ENCODE measurements at regions not wholly inside any gene's neighbourhood (a gene's known extent, or its start where the extent isn't known, plus 50 kb on each side); places are given as distances from the start of the nearest gene placed in this dataset.

DNA sequence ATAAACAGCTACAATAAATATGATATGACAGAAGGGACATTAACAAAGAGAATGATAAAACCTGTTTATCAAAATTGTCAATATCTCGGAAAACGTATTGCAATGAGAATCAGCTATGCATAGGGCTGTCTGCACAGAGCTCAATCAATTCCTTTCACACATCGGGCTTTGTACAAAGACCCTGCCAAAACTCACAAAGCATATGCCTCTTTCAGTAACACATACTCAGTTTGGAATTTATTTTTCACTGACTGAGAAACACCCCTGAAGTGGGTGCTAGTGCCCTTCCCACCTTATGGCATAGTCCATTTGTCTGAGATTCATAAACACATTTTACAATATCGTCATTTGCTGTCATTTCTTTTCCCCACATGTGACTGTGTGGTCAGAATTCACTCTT is 815.8 kb upstream of the FAM98A start:
- 76% methylated on average over 4 of the region's 4 CpGs for WGBS
- intact Hi-C loops (cut with DNase I), result no loop called here

GRCh38 chr2:34408100-34408499 is 809.0 kb upstream of the FAM98A start:
- no peaks in the 10 kb centered on the region for H3K27me3 ChIP-seq (ENCODE audit: control insufficient read depth, insufficient read depth)
- no peak for ATAC-seq
- intact Hi-C loops (cut with DNase I), result no loop called here
- 49% methylated on average over 4 of the region's 4 CpGs for WGBS
- H3K4me1 ChIP-seq (ENCODE audit: control insufficient read depth, insufficient read depth, low read length), result no peaks in the 10 kb centered on the region
- DNase-seq, result no peak
- no peaks in the 10 kb centered on the region for H3K9me3 ChIP-seq (ENCODE audit: control insufficient read depth, low read length)
- no peak overlapping the region for H3K4me3 ChIP-seq (ENCODE audit: low read length)
- H3K27ac ChIP-seq (ENCODE audit: low read length), result no peak overlapping the region

More for the DNA sequence above, 815.8 kb upstream of the FAM98A start:
- ATAC-seq, result no peak
- H3K4me3 ChIP-seq (ENCODE audit: low read length), result no peak overlapping the region
- no peak overlapping the region for H3K27ac ChIP-seq (ENCODE audit: low read length)
- no peak for DNase-seq
- H3K9me3 ChIP-seq (ENCODE audit: control insufficient read depth, low read length), result no peaks in the 10 kb centered on the region
- no peaks in the 10 kb centered on the region for H3K27me3 ChIP-seq (ENCODE audit: control insufficient read depth, insufficient read depth)
- H3K4me1 ChIP-seq (ENCODE audit: control insufficient read depth, insufficient read depth, low read length), result no peaks in the 10 kb centered on the region

DNA sequence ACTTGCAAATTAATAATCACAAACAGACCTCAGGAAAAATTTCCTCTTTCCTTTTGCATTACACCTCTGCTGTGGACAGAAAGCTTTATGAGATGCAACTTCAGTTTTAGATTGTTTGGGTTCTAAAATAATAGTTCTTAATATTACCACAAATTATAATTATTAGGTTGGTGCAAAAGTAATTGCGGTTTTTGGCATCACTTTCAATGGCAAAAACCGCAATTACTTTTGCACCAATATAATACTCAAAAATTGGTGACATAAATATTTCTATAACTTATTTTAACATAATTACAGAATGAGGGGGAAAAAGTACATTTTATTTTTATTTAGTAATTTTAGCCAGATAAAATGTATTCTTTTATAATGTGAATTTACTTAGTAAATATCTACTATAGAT is 804.4 kb upstream of the FAM98A start:
- no peaks in the 10 kb centered on the region for H3K9me3 ChIP-seq (ENCODE audit: control insufficient read depth, low read length)
- intact Hi-C loops (cut with DNase I), result no loop called here
- H3K4me1 ChIP-seq (ENCODE audit: control insufficient read depth, insufficient read depth, low read length), result no peaks in the 10 kb centered on the region
- ATAC-seq (no peak), DNase-seq (no peak)
- H3K4me3 ChIP-seq (ENCODE audit: low read length), result no peak overlapping the region
- WGBS, result 91% methylated on average over 2 of the region's 2 CpGs
- H3K27ac ChIP-seq (ENCODE audit: low read length), result no peak overlapping the region
- peaks cover 3% of the 10 kb centered on the region for H3K27me3 ChIP-seq (ENCODE audit: control insufficient read depth, insufficient read depth)

DNA sequence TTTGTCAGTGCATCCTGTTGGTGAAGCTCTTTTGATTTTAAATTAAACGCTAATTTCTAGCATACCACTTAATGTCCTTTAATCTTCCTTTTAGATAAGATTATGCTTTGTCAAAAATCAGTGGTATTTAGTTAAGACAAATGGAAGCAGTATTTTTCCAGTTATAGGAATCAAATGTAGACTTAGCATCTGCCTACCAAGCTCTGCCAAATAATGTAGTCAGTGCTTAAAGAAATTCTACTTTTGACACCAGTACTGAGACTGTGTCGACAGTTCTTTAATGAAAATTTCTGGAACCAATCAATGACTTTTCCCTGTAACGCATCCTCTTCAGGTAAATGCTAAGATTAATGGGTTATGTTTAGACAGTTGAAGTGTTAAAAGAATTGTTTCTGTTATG is 803.3 kb upstream of the FAM98A start:
- H3K27ac ChIP-seq (ENCODE audit: low read length), result no peak overlapping the region
- intact Hi-C loops (cut with DNase I), result no loop called here
- ATAC-seq (no peak), DNase-seq (no peak)
- H3K9me3 ChIP-seq (ENCODE audit: control insufficient read depth, low read length), result no peaks in the 10 kb centered on the region
- H3K4me1 ChIP-seq (ENCODE audit: control insufficient read depth, insufficient read depth, low read length), result no peaks in the 10 kb centered on the region
- H3K27me3 ChIP-seq (ENCODE audit: control insufficient read depth, insufficient read depth), result peaks cover 3% of the 10 kb centered on the region
- 82% methylated on average over 3 of the region's 3 CpGs for WGBS
- H3K4me3 ChIP-seq (ENCODE audit: low read length), result no peak overlapping the region

DNA sequence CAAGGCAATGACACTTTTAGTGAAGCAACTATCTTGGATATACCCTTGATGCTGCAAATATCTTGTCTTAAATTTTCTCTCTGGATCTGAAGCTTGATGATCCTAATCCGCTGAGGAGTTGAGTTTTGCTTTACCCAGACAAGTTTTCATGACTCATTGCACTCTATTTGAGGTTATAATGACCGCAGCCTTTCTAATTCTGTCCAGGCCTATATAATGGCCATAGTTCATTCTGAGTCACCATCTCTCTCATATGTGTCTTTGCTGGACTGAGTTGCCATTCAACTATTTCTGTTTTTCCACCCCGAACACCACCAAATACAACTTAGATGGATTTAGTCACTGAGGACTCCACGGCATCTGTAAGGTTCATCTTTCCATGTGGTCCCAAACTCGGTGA is 802.1 kb upstream of the FAM98A start:
- H3K27me3 ChIP-seq (ENCODE audit: control insufficient read depth, insufficient read depth), result peaks cover 3% of the 10 kb centered on the region
- ATAC-seq (no peak), DNase-seq (no peak)
- intact Hi-C loops (cut with DNase I), result no loop called here
- WGBS, result 90% methylated on average over 5 of the region's 5 CpGs
- no peaks in the 10 kb centered on the region for H3K4me1 ChIP-seq (ENCODE audit: control insufficient read depth, insufficient read depth, low read length)
- no peaks in the 10 kb centered on the region for H3K9me3 ChIP-seq (ENCODE audit: control insufficient read depth, low read length)
- H3K4me3 ChIP-seq (ENCODE audit: low read length), result no peak overlapping the region
- no peak overlapping the region for H3K27ac ChIP-seq (ENCODE audit: low read length)

DNA sequence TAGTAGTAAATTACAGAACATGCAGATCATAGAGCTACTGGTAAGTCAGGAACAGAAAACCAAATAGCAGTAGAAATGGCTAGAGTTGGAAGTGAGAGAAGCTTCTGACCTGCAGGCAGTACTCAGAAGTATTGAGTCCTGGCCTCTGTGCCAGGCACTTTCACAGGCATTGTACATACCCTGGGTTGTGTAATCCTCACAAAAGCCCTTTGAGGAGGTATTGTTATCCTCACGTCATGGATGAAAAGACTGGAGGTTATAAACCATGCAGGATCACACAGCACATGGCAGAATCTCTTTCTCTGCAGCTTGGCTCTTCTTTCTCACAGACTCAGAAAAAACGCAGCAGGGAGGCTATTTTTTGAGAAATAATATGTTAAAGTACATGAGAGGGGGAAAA is 789.3 kb upstream of the FAM98A start:
- no peaks in the 10 kb centered on the region for H3K9me3 ChIP-seq (ENCODE audit: control insufficient read depth, low read length)
- H3K27ac ChIP-seq (ENCODE audit: low read length), result no peak overlapping the region
- no peak overlapping the region for H3K4me3 ChIP-seq (ENCODE audit: low read length)
- intact Hi-C loops (cut with DNase I), result no loop called here
- no peaks in the 10 kb centered on the region for H3K27me3 ChIP-seq (ENCODE audit: control insufficient read depth, insufficient read depth)
- no peak for DNase-seq
- 65% methylated on average over 2 of the region's 2 CpGs for WGBS
- no peaks in the 10 kb centered on the region for H3K4me1 ChIP-seq (ENCODE audit: control insufficient read depth, insufficient read depth, low read length)
- ATAC-seq, result no peak

GRCh38 chr2:34387536-34387935 is 788.4 kb upstream of the FAM98A start:
- H3K27ac ChIP-seq (ENCODE audit: low read length), result no peak overlapping the region
- DNase-seq (no peak), ATAC-seq (no peak)
- H3K27me3 ChIP-seq (ENCODE audit: control insufficient read depth, insufficient read depth), result no peaks in the 10 kb centered on the region
- WGBS, result 59% methylated on average over 3 of the region's 3 CpGs
- intact Hi-C loops (cut with DNase I), result no loop called here
- H3K4me3 ChIP-seq (ENCODE audit: low read length), result no peak overlapping the region
- H3K9me3 ChIP-seq (ENCODE audit: control insufficient read depth, low read length), result no peaks in the 10 kb centered on the region
- H3K4me1 ChIP-seq (ENCODE audit: control insufficient read depth, insufficient read depth, low read length), result no peaks in the 10 kb centered on the region

DNA sequence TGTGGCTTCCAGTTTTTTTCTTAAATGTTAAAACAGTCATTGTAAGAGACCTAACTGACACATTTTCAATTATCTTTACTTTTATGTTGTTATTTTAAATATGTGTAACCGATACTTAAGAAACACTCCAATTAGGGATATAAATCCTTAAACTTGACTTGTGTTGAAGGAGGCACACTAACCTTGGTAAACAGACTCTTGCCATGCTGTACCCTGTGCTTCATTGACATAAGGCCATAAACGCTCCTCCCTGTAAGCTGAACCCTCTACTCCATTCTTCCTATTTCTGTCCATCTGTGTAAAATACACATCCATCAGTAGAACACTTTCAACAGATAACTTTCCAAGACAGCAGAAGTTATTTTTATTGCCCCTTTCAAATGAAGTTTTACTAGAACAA is 780.5 kb upstream of the FAM98A start:
- no peaks in the 10 kb centered on the region for H3K4me1 ChIP-seq (ENCODE audit: control insufficient read depth, insufficient read depth, low read length)

GRCh38 chr2:34373586-34374233 is 774.6 kb upstream of the FAM98A start:
- Histone ChIP-seq H3K9me3 (ENCODE audit: control insufficient read depth, low read length) (no peaks in the 10 kb centered on the region), H3K4me3 (ENCODE audit: low read length) (no peak overlapping the region), H3K4me1 (ENCODE audit: control insufficient read depth, insufficient read depth, low read length) (no peaks in the 10 kb centered on the region), H3K27me3 (ENCODE audit: control insufficient read depth, insufficient read depth) (no peaks in the 10 kb centered on the region), H3K27ac (ENCODE audit: low read length) (no peak overlapping the region)
- intact Hi-C loops (cut with DNase I), result no loop called here
- DNase-seq (no peak), ATAC-seq (no peak)
- WGBS, result 57% methylated on average over 4 of the region's 4 CpGs

More for the DNA sequence above, 780.5 kb upstream of the FAM98A start:
- 79% methylated on average over 2 of the region's 2 CpGs for WGBS
- no peak for DNase-seq
- Histone ChIP-seq H3K27me3 (ENCODE audit: control insufficient read depth, insufficient read depth) (no peaks in the 10 kb centered on the region), H3K4me3 (ENCODE audit: low read length) (no peak overlapping the region), H3K27ac (ENCODE audit: low read length) (no peak overlapping the region), H3K9me3 (ENCODE audit: control insufficient read depth, low read length) (no peaks in the 10 kb centered on the region)
- intact Hi-C loops (cut with DNase I), result no loop called here
- no peak for ATAC-seq

- intact Hi-C loops (cut with DNase I), result no loop called here
- no peak for DNase-seq
- H3K27ac ChIP-seq (ENCODE audit: low read length), result no peak overlapping the region
- no peak for ATAC-seq
- H3K4me3 ChIP-seq (ENCODE audit: low read length), result no peak overlapping the region
- H3K27me3 ChIP-seq (ENCODE audit: control insufficient read depth, insufficient read depth), result no peaks in the 10 kb centered on the region
- H3K4me1 ChIP-seq (ENCODE audit: control insufficient read depth, insufficient read depth, low read length), result no peaks in the 10 kb centered on the region
- no peaks in the 10 kb centered on the region for H3K9me3 ChIP-seq (ENCODE audit: control insufficient read depth, low read length)
- 73% methylated on average over 2 of the region's 2 CpGs for WGBS
These were observed 773.9 kb upstream of the FAM98A start for GRCh38 chr2:34372967-34373366.

- no peak for ATAC-seq
- WGBS, result 76% methylated on average over 3 of the region's 3 CpGs
- H3K27ac ChIP-seq (ENCODE audit: low read length), result no peak overlapping the region
- intact Hi-C loops (cut with DNase I), result no loop called here
- DNase-seq, result no peak
- no peak overlapping the region for H3K4me3 ChIP-seq (ENCODE audit: low read length)
- H3K9me3 ChIP-seq (ENCODE audit: control insufficient read depth, low read length), result no peaks in the 10 kb centered on the region
- no peaks in the 10 kb centered on the region for H3K4me1 ChIP-seq (ENCODE audit: control insufficient read depth, insufficient read depth, low read length)
- H3K27me3 ChIP-seq (ENCODE audit: control insufficient read depth, insufficient read depth), result no peaks in the 10 kb centered on the region
These were observed 772.6 kb upstream of the FAM98A start for GRCh38 chr2:34371711-34372110.

DNA sequence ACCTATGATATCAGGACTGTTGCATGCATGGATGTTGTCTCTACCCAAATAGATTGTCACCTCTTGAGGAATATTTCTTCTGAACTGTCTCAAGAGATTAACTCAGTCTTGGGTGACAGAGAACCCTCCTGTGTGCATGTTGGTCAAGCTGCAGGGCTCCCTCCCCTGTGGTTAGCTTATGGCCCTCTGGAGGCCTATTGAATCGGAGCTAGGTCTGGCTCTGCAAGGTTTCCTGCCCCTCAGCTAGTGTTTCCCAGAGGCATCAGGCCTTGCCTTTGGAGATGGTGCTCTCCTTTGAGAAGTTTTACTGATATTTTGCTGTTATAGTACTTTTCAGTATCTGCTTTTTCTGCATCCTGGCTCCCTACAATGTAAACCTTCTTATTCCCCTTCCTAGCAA is 769.2 kb upstream of the FAM98A start:
- Histone ChIP-seq H3K27ac (ENCODE audit: low read length) (no peak overlapping the region), H3K9me3 (ENCODE audit: control insufficient read depth, low read length) (no peaks in the 10 kb centered on the region), H3K4me1 (ENCODE audit: control insufficient read depth, insufficient read depth, low read length) (no peaks in the 10 kb centered on the region), H3K27me3 (ENCODE audit: control insufficient read depth, insufficient read depth) (no peaks in the 10 kb centered on the region), H3K4me3 (ENCODE audit: low read length) (no peak overlapping the region)
- ATAC-seq, result no peak
- intact Hi-C loops (cut with DNase I), result no loop called here
- DNase-seq, result no peak
- 47% methylated on average over 1 of the region's 1 CpG for WGBS

Data from right cardiac atrium (tissue), 5 donors.